ENCODE measurements at regions not wholly inside any gene's neighbourhood (a gene's known extent, or its start where the extent isn't known, plus 50 kb on each side); places are given as distances from the start of the nearest gene placed in this dataset.
"Not testable (repeated sequence)": the region's sequence is repeated elsewhere in the genome, so short reads cannot be mapped to it uniquely, and the experiment has no call there.

- Mint-ChIP-seq H3K27ac (no peak overlapping the region), H3K27me3 (peaks cover 8% of the 10 kb centered on the region), H3K4me3 (no peak overlapping the region), H3K36me3 (peaks cover 2% of the 10 kb centered on the region), H3K9me3 (peaks cover 2% of the 10 kb centered on the region), H3K4me1 (no peaks in the 10 kb centered on the region)
- ATAC-seq (ENCODE audit: low read depth): no peak
- DNase-seq (ENCODE audit: low spot score in 2 of 2): no peak
These were observed 125.1 kb upstream of the CLINT1 start for GRCh38 chr5:157983906-157984551.

GRCh38 chr5:157978061-157978460, 119.1 kb upstream of the CLINT1 start:
- H3K27me3 Mint-ChIP-seq: peaks cover 11% of the 10 kb centered on the region
- H3K36me3 Mint-ChIP-seq: peaks cover 2% of the 10 kb centered on the region
- ATAC-seq (ENCODE audit: low read depth): no peak
- H3K27ac Mint-ChIP-seq: no peak overlapping the region
- H3K4me3 Mint-ChIP-seq: no peak overlapping the region
- DNase-seq (ENCODE audit: low spot score in 2 of 2): no peak
- peaks cover 2% of the 10 kb centered on the region for H3K9me3 Mint-ChIP-seq
- H3K4me1 Mint-ChIP-seq: peaks cover 2% of the 10 kb centered on the region

DNA sequence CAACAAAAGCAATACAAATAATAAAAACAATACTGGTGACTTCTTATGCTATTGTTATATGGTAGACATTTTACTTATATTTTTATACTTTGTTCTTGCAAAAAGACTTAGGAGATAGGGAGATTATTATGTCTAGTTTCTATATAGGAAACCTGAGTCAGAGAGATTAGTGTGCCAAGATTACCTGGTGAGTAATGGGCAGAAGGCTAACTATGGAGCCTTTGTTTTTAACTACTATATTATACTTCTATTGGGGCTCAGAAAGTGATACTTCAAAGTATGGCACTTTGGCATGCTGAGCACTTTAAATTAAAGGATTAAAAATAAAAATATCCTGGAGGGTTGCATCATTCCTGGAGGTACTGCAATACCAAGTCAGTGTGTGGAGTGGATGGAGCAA, 117.5 kb upstream of the CLINT1 start:
- peaks cover 2% of the 10 kb centered on the region for H3K4me1 Mint-ChIP-seq
- ATAC-seq (ENCODE audit: low read depth) (no peak), DNase-seq (ENCODE audit: low spot score in 2 of 2) (no peak)
- no peak overlapping the region for H3K4me3 Mint-ChIP-seq
- H3K27me3 Mint-ChIP-seq: peaks cover 8% of the 10 kb centered on the region
- H3K9me3 Mint-ChIP-seq: no peaks in the 10 kb centered on the region
- H3K36me3 Mint-ChIP-seq: no peaks in the 10 kb centered on the region
- H3K27ac Mint-ChIP-seq: no peak overlapping the region

DNA sequence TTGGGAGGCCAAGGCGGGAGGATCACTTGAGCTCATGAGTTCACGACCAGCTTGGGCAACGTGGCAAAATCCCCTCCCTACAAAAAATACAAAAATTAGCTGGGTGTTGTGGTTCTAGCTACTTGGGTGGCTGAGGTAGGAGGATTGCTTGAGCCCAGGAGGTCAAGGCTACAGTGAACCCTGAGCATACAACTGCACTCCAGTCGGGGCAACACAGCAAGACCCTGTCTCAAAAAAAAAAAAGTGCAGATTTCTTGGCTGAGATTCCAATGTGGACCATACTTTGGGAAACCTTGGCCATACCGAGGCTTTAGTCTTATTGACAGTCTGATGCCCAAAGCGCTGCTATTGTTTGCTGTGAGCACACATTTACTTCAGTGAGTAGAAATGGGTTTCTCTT, 113.6 kb upstream of the CLINT1 start:
- H3K27me3 Mint-ChIP-seq: peaks cover 8% of the 10 kb centered on the region
- ATAC-seq (ENCODE audit: low read depth): no peak
- H3K27ac Mint-ChIP-seq: no peak overlapping the region
- H3K9me3 Mint-ChIP-seq: no peaks in the 10 kb centered on the region
- H3K4me1 Mint-ChIP-seq: peaks cover 2% of the 10 kb centered on the region
- no peaks in the 10 kb centered on the region for H3K36me3 Mint-ChIP-seq
- DNase-seq (ENCODE audit: low spot score in 2 of 2): no peak
- no peak overlapping the region for H3K4me3 Mint-ChIP-seq

GRCh38 chr5:157971571-157972216, 112.7 kb upstream of the CLINT1 start:
- Mint-ChIP-seq H3K4me1 (peaks cover 2% of the 10 kb centered on the region), H3K27me3 (peaks cover 8% of the 10 kb centered on the region), H3K36me3 (no peaks in the 10 kb centered on the region), H3K4me3 (no peak overlapping the region), H3K9me3 (no peaks in the 10 kb centered on the region), H3K27ac (no peak overlapping the region)
- DNase-seq (ENCODE audit: low spot score in 2 of 2) (no peak), ATAC-seq (ENCODE audit: low read depth) (no peak)

DNA sequence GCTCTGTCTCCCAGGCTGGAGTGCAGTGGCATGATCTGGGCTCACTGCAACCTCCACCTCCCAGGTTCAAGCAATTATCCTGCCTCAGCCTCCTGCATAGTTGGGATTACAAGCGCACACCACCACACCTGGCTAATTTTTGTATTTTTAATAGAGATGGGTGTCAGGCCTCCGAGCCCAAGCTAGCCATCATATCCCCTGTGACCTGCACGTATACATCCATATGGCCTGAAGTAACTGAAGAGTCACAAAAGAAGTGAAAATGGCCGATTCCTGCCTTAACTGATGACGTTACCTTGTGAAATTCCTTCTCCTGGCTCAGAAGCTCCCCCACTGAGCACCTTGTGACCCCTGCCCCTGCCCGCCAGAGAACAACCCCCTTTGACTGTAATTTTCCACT, 109.6 kb upstream of the CLINT1 start:
- H3K27ac Mint-ChIP-seq; H3K36me3 Mint-ChIP-seq; DNase-seq (ENCODE audit: low spot score in 2 of 2); H3K9me3 Mint-ChIP-seq; H3K4me3 Mint-ChIP-seq; ATAC-seq (ENCODE audit: low read depth); H3K4me1 Mint-ChIP-seq; H3K27me3 Mint-ChIP-seq: not testable (repeated sequence)

GRCh38 chr5:157965989-157966388, 107.0 kb upstream of the CLINT1 start:
- Mint-ChIP-seq H3K9me3 (no peaks in the 10 kb centered on the region), H3K27me3 (no peaks in the 10 kb centered on the region), H3K4me3 (no peak overlapping the region), H3K27ac (no peak overlapping the region), H3K36me3 (no peaks in the 10 kb centered on the region), H3K4me1 (no peaks in the 10 kb centered on the region)
- ATAC-seq (ENCODE audit: low read depth) (no peak), DNase-seq (ENCODE audit: low spot score in 2 of 2) (no peak)

- no peak for ATAC-seq (ENCODE audit: low read depth)
- Mint-ChIP-seq H3K9me3 (no peaks in the 10 kb centered on the region), H3K27ac (no peak overlapping the region), H3K27me3 (no peaks in the 10 kb centered on the region), H3K36me3 (no peaks in the 10 kb centered on the region), H3K4me1 (no peaks in the 10 kb centered on the region), H3K4me3 (no peak overlapping the region)
- no peak for DNase-seq (ENCODE audit: low spot score in 2 of 2)
These were observed 106.2 kb upstream of the CLINT1 start for GRCh38 chr5:157965040-157965678.

GRCh38 chr5:157963761-157964160, 104.8 kb upstream of the CLINT1 start:
- no peaks in the 10 kb centered on the region for H3K4me1 Mint-ChIP-seq
- no peaks in the 10 kb centered on the region for H3K27me3 Mint-ChIP-seq
- ATAC-seq (ENCODE audit: low read depth) (no peak), DNase-seq (ENCODE audit: low spot score in 2 of 2) (no peak)
- no peak overlapping the region for H3K4me3 Mint-ChIP-seq
- H3K9me3 Mint-ChIP-seq: no peaks in the 10 kb centered on the region
- no peaks in the 10 kb centered on the region for H3K36me3 Mint-ChIP-seq
- no peak overlapping the region for H3K27ac Mint-ChIP-seq

- no peaks in the 10 kb centered on the region for H3K9me3 Mint-ChIP-seq
These were observed 104.3 kb upstream of the CLINT1 start for GRCh38 chr5:157963244-157963643.

DNA sequence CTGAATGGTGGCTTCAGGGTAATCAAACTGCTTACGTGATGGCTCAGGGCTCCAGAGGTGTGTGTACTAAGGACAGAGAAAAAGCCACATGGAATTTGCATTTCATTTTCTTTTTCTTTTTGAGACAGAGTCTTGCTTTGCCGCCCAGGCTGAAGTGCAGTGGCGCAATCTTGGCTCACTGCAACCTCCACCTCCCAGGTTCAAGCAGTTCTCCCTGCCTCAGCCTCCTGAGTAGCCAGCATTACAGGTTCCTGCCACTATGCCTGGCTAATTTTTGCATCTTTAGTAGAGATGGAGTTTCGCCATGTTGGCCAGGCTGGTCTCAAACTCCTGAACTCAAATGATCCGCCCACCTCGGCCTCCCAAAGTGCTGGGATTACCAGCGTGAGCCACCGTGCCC, 103.7 kb upstream of the CLINT1 start:
- H3K36me3 Mint-ChIP-seq; H3K4me1 Mint-ChIP-seq; H3K27me3 Mint-ChIP-seq; ATAC-seq (ENCODE audit: low read depth); H3K4me3 Mint-ChIP-seq; DNase-seq (ENCODE audit: low spot score in 2 of 2); H3K27ac Mint-ChIP-seq; H3K9me3 Mint-ChIP-seq: not testable (repeated sequence)

More at GRCh38 chr5:157963244-157963643, 104.3 kb upstream of the CLINT1 start:
- Mint-ChIP-seq H3K36me3 (no peaks in the 10 kb centered on the region), H3K4me1 (no peaks in the 10 kb centered on the region), H3K4me3 (no peak overlapping the region), H3K27me3 (peaks cover 2% of the 10 kb centered on the region), H3K27ac (no peak overlapping the region)
- DNase-seq (ENCODE audit: low spot score in 2 of 2): no peak
- ATAC-seq (ENCODE audit: low read depth): no peak

- no peak overlapping the region for H3K4me3 Mint-ChIP-seq
- no peaks in the 10 kb centered on the region for H3K4me1 Mint-ChIP-seq
- peaks cover 2% of the 10 kb centered on the region for H3K36me3 Mint-ChIP-seq
- H3K27me3 Mint-ChIP-seq: peaks cover 4% of the 10 kb centered on the region
- no peaks in the 10 kb centered on the region for H3K9me3 Mint-ChIP-seq
- no peak overlapping the region for H3K27ac Mint-ChIP-seq
- no peak for ATAC-seq (ENCODE audit: low read depth)
- no peak for DNase-seq (ENCODE audit: low spot score in 2 of 2)
These were observed 103.1 kb upstream of the CLINT1 start for GRCh38 chr5:157961896-157962590.

DNA sequence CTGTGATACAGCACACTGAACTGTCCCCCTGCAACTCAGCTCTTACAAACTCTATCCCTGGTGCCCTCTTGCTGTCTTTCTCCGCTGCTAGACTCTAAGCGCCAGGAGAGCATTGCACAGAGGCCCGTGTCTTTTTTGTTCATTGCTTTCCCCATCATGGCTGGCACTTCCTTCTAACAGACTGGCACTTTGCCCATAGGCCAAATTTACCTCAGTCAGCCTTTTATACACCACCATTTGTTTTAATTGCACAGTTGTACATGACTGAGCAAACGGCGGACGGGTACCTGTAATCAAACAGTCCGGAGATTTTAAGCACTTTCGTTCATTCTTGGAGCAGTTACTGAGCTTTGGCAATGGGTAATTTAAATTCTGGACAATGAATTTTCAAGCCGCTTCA, 102.2 kb upstream of the CLINT1 start:
- no peaks in the 10 kb centered on the region for H3K4me1 Mint-ChIP-seq
- peaks cover 7% of the 10 kb centered on the region for H3K27me3 Mint-ChIP-seq
- no peak overlapping the region for H3K27ac Mint-ChIP-seq
- no peaks in the 10 kb centered on the region for H3K9me3 Mint-ChIP-seq
- H3K4me3 Mint-ChIP-seq: no peak overlapping the region
- peaks cover 2% of the 10 kb centered on the region for H3K36me3 Mint-ChIP-seq
- DNase-seq (ENCODE audit: low spot score in 2 of 2) (no peak), ATAC-seq (ENCODE audit: low read depth) (no peak)

GRCh38 chr5:157959370-157959769, 100.4 kb upstream of the CLINT1 start:
- Mint-ChIP-seq H3K4me1 (no peaks in the 10 kb centered on the region), H3K27me3 (peaks cover 10% of the 10 kb centered on the region), H3K27ac (no peak overlapping the region), H3K4me3 (no peak overlapping the region), H3K36me3 (peaks cover 2% of the 10 kb centered on the region), H3K9me3 (no peaks in the 10 kb centered on the region)
- ATAC-seq (ENCODE audit: low read depth) (no peak), DNase-seq (ENCODE audit: low spot score in 2 of 2) (no peak)
